ENCODE measurements at regions not wholly inside any gene's neighbourhood (a gene's known extent, or its start where the extent isn't known, plus 50 kb on each side); places are given as distances from the start of the nearest gene placed in this dataset.

GRCh38 chr15:70348226-70348543 is 250.5 kb upstream of the TLE3 start:
- Histone ChIP-seq H3K36me3 (ENCODE audit: control insufficient read depth in 1 of 2, insufficient read depth in 2 of 2, low read length in 2 of 2) (no peaks in the 10 kb centered on the region), H3K4me2 (ENCODE audit: low read length) (no peak overlapping the region), H3K79me2 (ENCODE audit: insufficient read depth, low read length) (no peaks in the 10 kb centered on the region), H3K9ac (ENCODE audit: low read length) (no peak overlapping the region), H2AFZ (ENCODE audit: low read depth, low read length, poor library complexity, severe bottlenecking) (no peak overlapping the region), H3K4me3 (replicated peaks in 1 of 2; ENCODE audit: low read depth in 1 of 2, low read length in 2 of 2) (no peak overlapping the region), H3K9me2 (ENCODE audit: insufficient read depth) (no peaks in the 10 kb centered on the region), H3K27ac (ENCODE audit: low read depth, low read length) (no peak overlapping the region), H4K20me1 (ENCODE audit: insufficient read depth) (no peaks in the 10 kb centered on the region), H3K4me1 (ENCODE audit: control insufficient read depth in 1 of 2, insufficient read depth in 2 of 2, low read length in 2 of 2) (no peaks in the 10 kb centered on the region), H3K27me3 (ENCODE audit: insufficient read depth, low read length) (peaks cover 7% of the 10 kb centered on the region; the same call in 1 of the 2 replicates), H3K9me3 (ENCODE audit: control insufficient read depth in 1 of 2, insufficient read depth in 1 of 2, low read depth in 1 of 2, low read length in 2 of 2) (no peaks in the 10 kb centered on the region)
- CTCF ChIA-PET: no interaction called here
- BruUV-seq (replicated peaks): no TSS peak
- TF ChIP-seq YY1 (IDR thresholded peaks at IDR 0.05; ENCODE audit: extremely low read depth, insufficient replicate concordance, low read depth, low read length): no peak
- no peak for TF ChIP-seq POLR2AphosphoS5 (IDR thresholded peaks at IDR 0.05; ENCODE audit: low read depth, low read length)
- no peak for TF ChIP-seq EZH2 (IDR thresholded peaks at IDR 0.05)
- no peak for TF ChIP-seq MAX (IDR thresholded peaks at IDR 0.05)
- RAD21 ChIA-PET (ENCODE audit: low non-redundant PET in 1 of 2, low total read pairs in 2 of 2, uncharacterized antibody in 2 of 2, unreplicated experiment in 2 of 2): no interaction called here
- ATAC-seq (no peak), DNase-seq (ENCODE audit: low read depth, low spot score) (no peak)
- intact Hi-C loops (cut with micrococcal nuclease): no loop called here
- POLR2A ChIA-PET: no interaction called here

GRCh38 chr15:70347321-70348225 is 249.9 kb upstream of the TLE3 start:
- CTCF ChIA-PET: no interaction called here
- BruUV-seq (replicated peaks): no TSS peak
- H3K27me3 ChIP-seq (ENCODE audit: insufficient read depth, low read length): peaks cover 7% of the 10 kb centered on the region; the same call in 1 of the 2 replicates
- no peaks in the 10 kb centered on the region for H3K36me3 ChIP-seq (ENCODE audit: control insufficient read depth in 1 of 2, insufficient read depth in 2 of 2, low read length in 2 of 2)
- no peaks in the 10 kb centered on the region for H3K9me3 ChIP-seq (ENCODE audit: control insufficient read depth in 1 of 2, insufficient read depth in 1 of 2, low read depth in 1 of 2, low read length in 2 of 2)
- H3K27ac ChIP-seq (ENCODE audit: low read depth, low read length): no peak overlapping the region
- no peak for DNase-seq (ENCODE audit: low read depth, low spot score)
- H3K4me3 ChIP-seq (replicated peaks in 1 of 2; ENCODE audit: low read depth in 1 of 2, low read length in 2 of 2): no peak overlapping the region
- RAD21 ChIA-PET (ENCODE audit: low non-redundant PET in 1 of 2, low total read pairs in 2 of 2, uncharacterized antibody in 2 of 2, unreplicated experiment in 2 of 2): no interaction called here
- no peaks in the 10 kb centered on the region for H3K4me1 ChIP-seq (ENCODE audit: control insufficient read depth in 1 of 2, insufficient read depth in 2 of 2, low read length in 2 of 2)
- TF ChIP-seq JUND (IDR thresholded peaks at IDR 0.05) (no peak), EZH2 (IDR thresholded peaks at IDR 0.05) (no peak), EZH2phosphoT487 (IDR thresholded peaks at IDR 0.05; ENCODE audit: borderline replicate concordance) (no peak), FOSL1 (IDR thresholded peaks at IDR 0.05; ENCODE audit: low read depth) (no peak), RAD21 (IDR thresholded peaks at IDR 0.05; ENCODE audit: low read depth) (no peak), ZFX (IDR thresholded peaks at IDR 0.05) (no peak)
- TF ChIP-seq, protein P1, sequence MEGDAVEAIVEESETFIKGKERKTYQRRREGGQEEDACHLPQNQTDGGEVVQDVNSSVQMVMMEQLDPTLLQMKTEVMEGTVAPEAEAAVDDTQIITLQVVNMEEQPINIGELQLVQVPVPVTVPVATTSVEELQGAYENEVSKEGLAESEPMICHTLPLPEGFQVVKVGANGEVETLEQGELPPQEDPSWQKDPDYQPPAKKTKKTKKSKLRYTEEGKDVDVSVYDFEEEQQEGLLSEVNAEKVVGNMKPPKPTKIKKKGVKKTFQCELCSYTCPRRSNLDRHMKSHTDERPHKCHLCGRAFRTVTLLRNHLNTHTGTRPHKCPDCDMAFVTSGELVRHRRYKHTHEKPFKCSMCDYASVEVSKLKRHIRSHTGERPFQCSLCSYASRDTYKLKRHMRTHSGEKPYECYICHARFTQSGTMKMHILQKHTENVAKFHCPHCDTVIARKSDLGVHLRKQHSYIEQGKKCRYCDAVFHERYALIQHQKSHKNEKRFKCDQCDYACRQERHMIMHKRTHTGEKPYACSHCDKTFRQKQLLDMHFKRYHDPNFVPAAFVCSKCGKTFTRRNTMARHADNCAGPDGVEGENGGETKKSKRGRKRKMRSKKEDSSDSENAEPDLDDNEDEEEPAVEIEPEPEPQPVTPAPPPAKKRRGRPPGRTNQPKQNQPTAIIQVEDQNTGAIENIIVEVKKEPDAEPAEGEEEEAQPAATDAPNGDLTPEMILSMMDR (IDR thresholded peaks at IDR 0.05 in 2 of 3, conservative IDR thresholded peaks at IDR 0.05 in 1 of 3; ENCODE audit: borderline replicate concordance in 1 of 3, insufficient read depth in 1 of 3, low read depth in 2 of 3, low read length in 2 of 3): no peak
- no peak for ATAC-seq
- no peak overlapping the region for H2AFZ ChIP-seq (ENCODE audit: low read depth, low read length, poor library complexity, severe bottlenecking)
- no peak overlapping the region for H3K4me2 ChIP-seq (ENCODE audit: low read length)
- intact Hi-C loops (cut with micrococcal nuclease): no loop called here
- H4K20me1 ChIP-seq (ENCODE audit: insufficient read depth): no peaks in the 10 kb centered on the region
- POLR2A ChIA-PET: no interaction called here
- no peak overlapping the region for H3K9ac ChIP-seq (ENCODE audit: low read length)
- H3K79me2 ChIP-seq (ENCODE audit: insufficient read depth, low read length): no peaks in the 10 kb centered on the region
- H3K9me2 ChIP-seq (ENCODE audit: insufficient read depth): no peaks in the 10 kb centered on the region
